DND-41 (cell line): ENCODE measurements at regions not wholly inside any gene's neighbourhood (a gene's known extent, or its start where the extent isn't known, plus 50 kb on each side); places are given as distances from the start of the nearest gene placed in this dataset.

Experiments used
- ATAC-seq: fragments of 200-7000 bp; cut with Tn5 transposase; 3 replicates; pipeline ENCODE4 v1.9.1; 2021; ENCODE audit warnings: low read depth; ENCODE audit not compliant: insufficient read depth
- DNase-seq: peaks from one replicate; pipeline ENCODE4 v3.0.0-alpha.2; 2020
- H2AFZ ChIP-seq: 2 replicates; pipeline ENCODE4 v1.6.0; 2012; ENCODE audit warnings: low read depth, low read length
- H3K27ac ChIP-seq: 2 replicates; pipeline ENCODE4 v1.5.1; 2012; ENCODE audit warnings: low read length, inconsistent platforms
- H3K27me3 ChIP-seq: fragments of 200-600 bp; sonication (generic); 2 replicates; pipeline ENCODE4 v1.6.0; 2012; ENCODE audit warnings: low read length, mild to moderate bottlenecking, inconsistent platforms; ENCODE audit not compliant: insufficient read depth, poor library complexity
- H3K36me3 ChIP-seq: 2 replicates; pipeline ENCODE4 v1.5.1; 2012; ENCODE audit warnings: low read length, inconsistent platforms; ENCODE audit not compliant: insufficient read depth
- H3K4me1 ChIP-seq: 2 replicates; pipeline ENCODE4 v1.5.1; 2012; ENCODE audit warnings: mild to moderate bottlenecking, low read length; ENCODE audit not compliant: insufficient read depth
- H3K4me2 ChIP-seq: 2 replicates; pipeline ENCODE4 v1.6.0; 2012; ENCODE audit warnings: mild to moderate bottlenecking, moderate library complexity, low read length, inconsistent platforms; ENCODE audit not compliant: insufficient read depth
- H3K4me3 ChIP-seq, 2 experiments: fragments of 200-600 bp in 1 of 2; shearing (Covaris generic) in 1 of 2; 2 replicates each; pipeline ENCODE4 v1.5.1; 2012 to 2016; ENCODE audit warnings: inconsistent platforms in 2 of 2, low read length in 2 of 2, mild to moderate bottlenecking in 2 of 2, low read depth in 1 of 2, moderate library complexity in 1 of 2
- H3K79me2 ChIP-seq: 2 replicates; pipeline ENCODE4 v1.6.0; 2012; ENCODE audit warnings: low read length, inconsistent platforms; ENCODE audit not compliant: insufficient read depth
- H3K9ac ChIP-seq: 2 replicates; pipeline ENCODE4 v1.6.0; 2012; ENCODE audit warnings: low read depth, mild to moderate bottlenecking, inconsistent platforms, low read length, moderate library complexity
- H3K9me3 ChIP-seq: 2 replicates; pipeline ENCODE4 v1.5.1; 2012; ENCODE audit warnings: low read length, moderate library complexity, mild to moderate bottlenecking, inconsistent platforms; ENCODE audit not compliant: insufficient read depth, severe bottlenecking
- H4K20me1 ChIP-seq: 2 replicates; pipeline ENCODE4 v1.6.0; 2012; ENCODE audit warnings: low read length; ENCODE audit not compliant: insufficient read depth
- EZH2 ChIP-seq: IDR thresholded peaks from 3 replicates; pipeline ENCODE4 v1.6.1; 2012; ENCODE audit warnings: borderline replicate concordance, low read depth, mild to moderate bottlenecking, moderate library complexity, low read length, inconsistent platforms; ENCODE audit not compliant: severe bottlenecking
- TF ChIP-seq, protein P1 (sequence below): IDR thresholded peaks from 2 replicates; pipeline ENCODE4 v1.5.1; 2012; ENCODE audit warnings: borderline replicate concordance, low read length, moderate library complexity, mild to moderate bottlenecking; ENCODE audit not compliant: poor library complexity, severe bottlenecking; ENCODE audit errors: extremely low read depth

- Histone ChIP-seq H3K4me3 (no peak overlapping the region), H3K4me1 (no peaks in the 10 kb centered on the region), H3K9me3 (no peaks in the 10 kb centered on the region), H3K27me3 (peaks cover 10% of the 10 kb centered on the region), H3K9ac (no peak overlapping the region), H4K20me1 (no peaks in the 10 kb centered on the region; the same call in 1 of the 2 replicates), H3K4me2 (no peak overlapping the region), H2AFZ (no peak overlapping the region), H3K36me3 (no peaks in the 10 kb centered on the region), H3K79me2 (no peaks in the 10 kb centered on the region), H3K27ac (no peak overlapping the region)
- DNase-seq = no peak
- no peak for ATAC-seq
- TF ChIP-seq, protein P1, sequence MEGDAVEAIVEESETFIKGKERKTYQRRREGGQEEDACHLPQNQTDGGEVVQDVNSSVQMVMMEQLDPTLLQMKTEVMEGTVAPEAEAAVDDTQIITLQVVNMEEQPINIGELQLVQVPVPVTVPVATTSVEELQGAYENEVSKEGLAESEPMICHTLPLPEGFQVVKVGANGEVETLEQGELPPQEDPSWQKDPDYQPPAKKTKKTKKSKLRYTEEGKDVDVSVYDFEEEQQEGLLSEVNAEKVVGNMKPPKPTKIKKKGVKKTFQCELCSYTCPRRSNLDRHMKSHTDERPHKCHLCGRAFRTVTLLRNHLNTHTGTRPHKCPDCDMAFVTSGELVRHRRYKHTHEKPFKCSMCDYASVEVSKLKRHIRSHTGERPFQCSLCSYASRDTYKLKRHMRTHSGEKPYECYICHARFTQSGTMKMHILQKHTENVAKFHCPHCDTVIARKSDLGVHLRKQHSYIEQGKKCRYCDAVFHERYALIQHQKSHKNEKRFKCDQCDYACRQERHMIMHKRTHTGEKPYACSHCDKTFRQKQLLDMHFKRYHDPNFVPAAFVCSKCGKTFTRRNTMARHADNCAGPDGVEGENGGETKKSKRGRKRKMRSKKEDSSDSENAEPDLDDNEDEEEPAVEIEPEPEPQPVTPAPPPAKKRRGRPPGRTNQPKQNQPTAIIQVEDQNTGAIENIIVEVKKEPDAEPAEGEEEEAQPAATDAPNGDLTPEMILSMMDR = no peak
- no peak for TF ChIP-seq EZH2
Measured at GRCh38 chr13:40498461-40498860, 168.0 kb downstream of the FOXO1 start.

- Histone ChIP-seq H4K20me1 (no peaks in the 10 kb centered on the region), H3K4me3 (no peak overlapping the region), H3K27me3 (peaks cover 2% of the 10 kb centered on the region), H3K36me3 (no peaks in the 10 kb centered on the region), H3K79me2 (no peaks in the 10 kb centered on the region), H3K9ac (no peak overlapping the region), H3K9me3 (no peaks in the 10 kb centered on the region), H2AFZ (no peak overlapping the region), H3K27ac (no peak overlapping the region), H3K4me1 (no peaks in the 10 kb centered on the region), H3K4me2 (no peak overlapping the region)
- no peak for ATAC-seq
- DNase-seq = no peak
- TF ChIP-seq, protein P1 = no peak
- TF ChIP-seq EZH2 = no peak
Measured at GRCh38 chr13:40502236-40502635, 164.2 kb downstream of the FOXO1 start.

GRCh38 chr13:40503011-40503410 lies 163.4 kb downstream of the FOXO1 start:
- TF ChIP-seq EZH2 = no peak
- TF ChIP-seq, protein P1 = no peak
- no peak overlapping the region for H3K27ac ChIP-seq
- H3K4me2 ChIP-seq = no peak overlapping the region

More at GRCh38 chr13:40503011-40503410, 163.4 kb downstream of the FOXO1 start:
- H3K79me2 ChIP-seq = no peaks in the 10 kb centered on the region
- H3K27me3 ChIP-seq = peaks cover 2% of the 10 kb centered on the region
- no peak overlapping the region for H2AFZ ChIP-seq
- no peaks in the 10 kb centered on the region for H3K9me3 ChIP-seq
- H3K4me1 ChIP-seq = no peaks in the 10 kb centered on the region
- H3K4me3 ChIP-seq = no peak overlapping the region
- H3K36me3 ChIP-seq = no peaks in the 10 kb centered on the region
- no peak for DNase-seq
- ATAC-seq = no peak
- no peaks in the 10 kb centered on the region for H4K20me1 ChIP-seq
- H3K9ac ChIP-seq = no peak overlapping the region
